ENCODE measurements at regions not wholly inside any gene's neighbourhood (a gene's known extent, or its start where the extent isn't known, plus 50 kb on each side); places are given as distances from the start of the nearest gene placed in this dataset.
"Not testable (repeated sequence)": the region's sequence is repeated elsewhere in the genome, so short reads cannot be mapped to it uniquely, and the experiment has no call there.

- DNase-seq (ENCODE audit: low spot score), result no peak
Measured at GRCh38 chr2:6139142-6139541, 447.0 kb downstream of the SOX11 start.

- no peak for DNase-seq (ENCODE audit: low spot score)
Measured at GRCh38 chr2:6139916-6140315, 447.7 kb downstream of the SOX11 start.

GRCh38 chr2:6140509-6140908, 448.3 kb downstream of the SOX11 start:
- no peak for DNase-seq (ENCODE audit: low spot score)

- DNase-seq (ENCODE audit: low spot score), result no peak
Measured at GRCh38 chr2:6143812-6144211, 451.6 kb downstream of the SOX11 start.

- not testable (repeated sequence) for DNase-seq (ENCODE audit: low spot score)
Measured at GRCh38 chr2:6147215-6147614, 455.0 kb downstream of the SOX11 start.

GRCh38 chr2:6148882-6149281, 456.7 kb downstream of the SOX11 start:
- no peak for DNase-seq (ENCODE audit: low spot score)

- DNase-seq (ENCODE audit: low spot score), result no peak
Measured at GRCh38 chr2:6159606-6160005, 467.4 kb downstream of the SOX11 start.

- DNase-seq (ENCODE audit: low spot score), result no peak
Measured at GRCh38 chr2:6163932-6164331, 471.7 kb downstream of the SOX11 start.

- DNase-seq (ENCODE audit: low spot score), result no peak
Measured at GRCh38 chr2:6164986-6165747, 473.0 kb downstream of the SOX11 start.

- DNase-seq (ENCODE audit: low spot score), result no peak
Measured at GRCh38 chr2:6167592-6168138, 475.5 kb downstream of the SOX11 start.

- DNase-seq (ENCODE audit: low spot score), result no peak
Measured at GRCh38 chr2:6168485-6168884, 476.3 kb downstream of the SOX11 start.

GRCh38 chr2:6171294-6171693, 479.1 kb downstream of the SOX11 start:
- DNase-seq (ENCODE audit: low spot score), result no peak

- DNase-seq (ENCODE audit: low spot score), result no peak
Measured at GRCh38 chr2:6177811-6178210, 485.6 kb downstream of the SOX11 start.

- no peak for DNase-seq (ENCODE audit: low spot score)
Measured at GRCh38 chr2:6181525-6181924, 489.3 kb downstream of the SOX11 start.

GRCh38 chr2:6181926-6182325, 489.7 kb downstream of the SOX11 start:
- no peak for DNase-seq (ENCODE audit: low spot score)

- no peak for DNase-seq (ENCODE audit: low spot score)
Measured at GRCh38 chr2:6183226-6183625, 491.0 kb downstream of the SOX11 start.

- DNase-seq (ENCODE audit: low spot score), result no peak
Measured at GRCh38 chr2:6184532-6185292, 492.5 kb downstream of the SOX11 start.

- DNase-seq (ENCODE audit: low spot score), result no peak
Measured at GRCh38 chr2:6186332-6187151, 494.4 kb downstream of the SOX11 start.

GRCh38 chr2:6196449-6196848, 504.3 kb downstream of the SOX11 start:
- DNase-seq (ENCODE audit: low spot score), result no peak

GRCh38 chr2:6198370-6198919, 506.3 kb downstream of the SOX11 start:
- not testable (repeated sequence) for DNase-seq (ENCODE audit: low spot score)

GRCh38 chr2:6202756-6203155, 510.6 kb downstream of the SOX11 start:
- DNase-seq (ENCODE audit: low spot score), result no peak
